HG03460 (cell line): ENCODE measurements at regions not wholly inside any gene's neighbourhood (a gene's known extent, or its start where the extent isn't known, plus 50 kb on each side); places are given as distances from the start of the nearest gene placed in this dataset.
"Not testable (repeated sequence)": the region's sequence is repeated elsewhere in the genome, so short reads cannot be mapped to it uniquely, and the experiment has no call there.

Experiments
- ATAC-seq: cut with Tn5 transposase; IDR thresholded peaks from one replicate; pipeline ENCODE4 v1.9.1; 2021; ENCODE audit not compliant: unreplicated experiment

GRCh38 chr10:61278556-61278955 is 174.6 kb downstream of the TMEM26 start:
- ATAC-seq, result no peak

DNA sequence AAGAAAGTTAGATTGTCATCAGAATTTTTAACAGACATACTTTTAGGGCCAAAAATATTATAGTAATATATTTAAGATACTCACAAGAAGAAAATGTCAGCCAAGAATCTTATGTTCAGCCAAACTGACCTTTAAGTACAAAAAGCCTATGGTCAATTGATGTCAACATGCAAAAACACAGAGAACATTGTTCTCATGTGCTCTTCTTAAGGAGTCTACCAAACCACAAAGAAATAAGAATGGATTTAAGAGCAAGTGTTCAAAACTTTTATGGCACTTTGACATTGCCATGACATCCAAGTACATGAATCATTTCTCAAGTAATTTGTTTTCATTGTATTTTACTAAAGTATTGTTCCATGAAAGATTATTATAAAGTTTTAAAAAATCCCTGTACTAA is 180.4 kb downstream of the TMEM26 start:
- no peak for ATAC-seq

- ATAC-seq, result no peak
These were observed 181.9 kb downstream of the TMEM26 start for GRCh38 chr10:61271127-61271780.

- ATAC-seq, result no peak
These were observed 189.7 kb downstream of the TMEM26 start for GRCh38 chr10:61263518-61263917.

DNA sequence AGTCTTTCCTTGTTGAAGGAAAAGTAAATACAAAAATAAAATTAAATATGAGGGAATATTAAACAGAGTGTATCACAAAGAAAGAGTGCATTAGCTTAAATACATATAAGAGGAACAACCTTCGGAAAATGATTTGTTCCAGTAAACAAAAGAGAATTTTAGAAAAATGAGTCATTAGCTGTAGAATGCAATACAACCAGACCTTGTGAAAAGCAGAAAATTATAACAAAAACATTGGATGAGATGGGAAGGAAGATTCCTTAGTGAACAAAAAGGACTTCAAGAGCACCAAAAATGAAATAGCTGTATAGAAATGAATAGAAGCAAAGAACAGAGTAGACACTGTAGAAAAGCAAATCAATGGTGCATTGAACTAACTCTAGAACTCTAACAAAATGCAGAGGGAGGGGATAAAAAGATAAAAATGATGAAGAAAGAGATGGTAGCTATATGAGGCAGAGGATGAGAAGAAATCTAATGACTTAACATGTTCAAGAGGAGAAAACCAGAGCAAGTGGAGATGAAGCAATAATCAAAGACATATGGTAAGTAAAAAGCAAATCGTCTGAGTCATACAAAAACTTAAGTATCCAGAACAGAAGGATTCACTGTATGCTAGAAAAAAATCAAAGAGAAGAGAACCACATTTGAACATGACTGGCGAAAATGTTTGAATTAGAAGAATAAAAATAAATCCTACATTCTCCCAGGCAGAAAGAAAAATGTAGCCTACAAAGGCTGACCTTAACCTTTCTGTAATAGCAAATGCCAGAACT is 190.5 kb downstream of the TMEM26 start:
- no peak for ATAC-seq

GRCh38 chr10:61257956-61258496 is 195.2 kb downstream of the TMEM26 start:
- no peak for ATAC-seq

DNA sequence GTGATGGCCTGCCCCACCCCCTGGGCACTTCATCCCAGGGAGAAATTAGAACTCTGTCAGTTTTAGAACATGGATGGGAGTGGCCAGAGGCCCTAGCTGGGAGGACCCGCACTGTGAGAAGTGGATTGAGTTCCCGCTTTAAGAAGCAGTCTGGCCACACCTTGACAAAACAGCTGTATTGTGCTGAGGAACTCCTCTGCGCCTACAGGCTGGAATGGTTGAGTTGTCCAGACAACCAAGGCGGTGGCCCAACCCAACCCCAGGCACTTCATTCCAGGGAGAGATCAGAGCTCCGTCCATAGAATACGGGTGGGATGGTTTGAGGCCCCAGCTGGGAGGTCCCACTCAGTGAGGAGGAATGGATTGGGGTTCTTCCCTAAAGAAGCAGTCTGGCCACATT is 196.0 kb downstream of the TMEM26 start:
- no peak for ATAC-seq

- not testable (repeated sequence) for ATAC-seq
These were observed 200.9 kb downstream of the TMEM26 start for GRCh38 chr10:61252326-61252725.

DNA sequence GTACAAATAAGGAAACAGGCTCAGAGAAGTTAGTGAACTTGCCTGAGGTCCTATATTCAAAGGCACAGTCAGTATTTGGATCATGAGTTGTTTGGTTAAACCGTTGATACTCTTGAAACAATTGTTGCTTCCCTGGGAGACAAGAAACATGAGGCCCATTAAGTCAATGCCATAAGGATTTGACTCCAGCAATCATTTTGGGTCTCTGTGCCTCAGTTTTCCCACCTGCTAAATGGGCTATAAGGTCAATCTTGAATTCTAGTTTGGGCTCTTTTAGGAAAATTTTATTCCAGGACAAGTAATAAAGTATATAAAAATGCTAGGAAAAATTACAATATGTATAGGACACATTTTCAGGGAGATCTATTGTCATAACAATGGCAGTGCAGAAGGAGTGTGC is 202.1 kb downstream of the TMEM26 start:
- no peak for ATAC-seq

GRCh38 chr10:61250131-61250530 is 203.1 kb downstream of the TMEM26 start:
- no peak for ATAC-seq

- ATAC-seq, result no peak
These were observed 205.2 kb downstream of the TMEM26 start for GRCh38 chr10:61248013-61248412.

DNA sequence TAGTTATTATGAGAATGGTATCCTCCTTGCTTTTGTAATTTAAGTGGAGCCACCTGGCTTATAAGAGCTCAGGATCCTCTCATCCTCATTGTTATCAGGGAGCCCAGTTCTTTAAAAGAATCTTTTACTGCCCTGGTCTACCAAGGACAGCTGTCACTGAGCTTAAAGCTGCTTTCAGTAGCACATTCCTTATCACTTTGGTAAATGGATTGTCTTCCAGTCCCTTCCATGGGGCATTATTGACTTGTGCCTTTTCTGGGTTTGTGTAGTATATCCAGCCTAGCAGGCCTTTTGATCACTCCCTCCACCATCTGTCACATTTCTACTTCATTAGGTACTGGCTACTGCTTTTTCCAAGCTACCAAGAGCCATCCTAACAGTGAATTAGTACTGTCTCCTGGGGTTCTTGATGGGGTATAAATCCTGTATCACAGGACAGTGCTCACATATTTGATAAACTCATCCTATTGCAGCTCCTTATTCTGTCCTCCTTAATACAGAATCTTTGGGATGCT is 208.9 kb downstream of the TMEM26 start:
- ATAC-seq, result no peak

GRCh38 chr10:61232780-61233179 is 220.4 kb downstream of the TMEM26 start:
- no peak for ATAC-seq

DNA sequence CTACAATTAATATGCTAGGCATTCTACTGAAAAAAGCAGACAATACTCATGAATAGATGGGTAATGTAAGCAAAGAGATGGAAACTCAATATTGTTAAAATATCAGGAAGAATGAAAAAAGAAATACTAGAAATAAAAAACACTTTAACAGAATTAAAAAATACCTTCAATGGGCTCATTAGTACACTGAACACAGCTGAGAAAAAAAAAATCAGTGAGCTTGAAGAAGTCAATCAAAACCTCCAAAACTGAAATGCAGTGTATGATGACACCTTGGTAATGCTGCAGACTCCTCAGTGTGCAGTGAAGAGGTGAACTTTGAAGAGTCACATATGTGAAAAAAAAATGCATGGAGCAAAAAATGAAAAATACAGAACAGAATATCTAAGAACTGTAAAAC is 227.2 kb downstream of the TMEM26 start:
- ATAC-seq, result no peak

DNA sequence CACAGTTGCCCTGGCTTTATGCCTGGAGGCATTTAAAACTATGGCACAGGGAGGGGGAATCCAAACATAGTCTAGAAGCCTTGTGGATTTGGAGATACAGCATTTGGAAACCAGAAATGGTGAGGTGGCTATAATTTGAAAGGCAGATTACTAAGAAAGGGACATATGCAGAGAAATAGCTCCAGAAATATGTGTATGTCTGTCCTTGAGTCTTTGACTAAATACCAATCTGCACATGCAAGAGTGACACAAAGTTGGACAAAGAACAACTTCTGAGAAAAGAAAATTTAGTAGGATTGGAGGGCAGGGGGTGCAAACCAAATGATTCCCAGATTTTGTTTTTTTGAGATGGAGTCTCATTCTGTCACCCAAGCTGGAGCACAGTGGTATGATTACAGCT is 229.6 kb downstream of the TMEM26 start:
- ATAC-seq, result no peak

- no peak for ATAC-seq
These were observed 233.5 kb downstream of the TMEM26 start for GRCh38 chr10:61219696-61220095.

DNA sequence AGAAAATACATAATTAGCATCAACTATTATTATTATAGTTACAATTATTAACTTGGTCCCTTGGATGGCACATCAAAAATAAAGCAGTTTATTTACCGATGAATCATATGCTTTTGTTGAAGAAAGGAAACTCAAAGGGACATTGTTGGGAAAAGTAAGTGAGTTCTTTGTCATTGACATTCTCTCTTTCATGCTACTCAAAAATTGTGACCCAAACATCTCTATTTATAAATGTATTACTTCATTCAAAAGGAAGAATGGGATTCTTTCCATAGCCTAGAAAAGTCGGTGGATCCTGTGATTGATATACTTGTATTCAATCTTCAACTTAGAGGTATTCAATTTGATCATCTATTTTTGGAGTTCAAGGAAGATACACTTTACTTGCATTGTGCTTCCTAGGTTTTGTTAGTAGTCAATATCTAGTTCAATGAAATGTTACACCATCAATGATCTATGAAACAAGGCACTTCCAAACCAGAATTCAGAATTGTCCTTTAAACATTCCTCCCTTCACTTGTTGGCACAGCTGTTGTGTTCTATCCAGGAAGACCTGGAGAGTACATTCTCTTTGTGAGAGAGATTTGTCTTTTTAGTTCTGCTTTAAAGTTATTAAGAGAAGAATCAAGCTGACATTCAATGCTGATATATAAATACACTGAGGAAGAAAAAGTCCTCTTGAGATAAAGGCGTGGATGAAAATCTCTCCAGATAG is 235.2 kb downstream of the TMEM26 start:
- ATAC-seq, result no peak

DNA sequence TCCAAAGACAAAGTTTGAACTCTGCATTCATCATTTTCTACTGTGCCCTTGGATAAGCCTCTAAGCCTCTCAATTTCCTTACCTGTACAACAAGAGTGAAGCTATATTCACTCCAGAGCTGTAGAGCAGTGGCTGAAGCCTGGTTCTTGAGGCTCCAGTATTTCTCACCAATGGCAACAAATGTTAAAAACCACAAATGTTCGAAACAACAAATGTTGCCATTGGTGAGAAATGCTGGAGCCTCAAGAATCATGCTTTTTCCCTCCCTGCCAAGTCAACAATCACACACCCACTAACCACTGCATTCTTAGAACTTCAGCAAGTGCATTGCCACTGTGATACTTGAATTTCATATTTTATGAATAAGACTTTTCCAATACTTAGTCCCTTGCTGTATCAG is 237.9 kb downstream of the TMEM26 start:
- ATAC-seq, result no peak

GRCh38 chr10:61211468-61211867 is 241.7 kb downstream of the TMEM26 start:
- ATAC-seq, result no peak

GRCh38 chr10:61197057-61197456 is 253.1 kb upstream of the RHOBTB1 start:
- ATAC-seq, result no peak

DNA sequence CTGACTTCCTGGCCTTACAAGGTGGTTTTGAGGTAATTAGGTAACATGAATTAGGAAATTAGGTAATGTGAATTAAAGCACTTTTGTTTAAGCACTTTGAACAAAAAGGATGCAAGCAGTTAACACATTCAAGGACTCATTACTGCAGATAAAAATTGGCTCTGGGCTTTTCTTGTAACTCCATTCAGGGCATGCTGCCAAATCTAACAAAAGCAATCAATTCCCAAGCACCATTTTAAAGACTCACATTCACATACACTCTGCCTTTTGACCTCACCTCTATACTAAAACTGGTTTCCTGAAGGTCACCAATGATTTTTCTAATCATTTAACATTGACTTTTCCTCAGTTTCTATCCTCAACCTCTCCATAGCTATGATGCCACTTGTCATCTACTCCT is 251.2 kb upstream of the RHOBTB1 start:
- ATAC-seq, result no peak

- ATAC-seq, result not testable (repeated sequence)
These were observed 248.6 kb upstream of the RHOBTB1 start for GRCh38 chr10:61192589-61192988.
